HG03159 (cell line): ENCODE measurements at regions not wholly inside any gene's neighbourhood (a gene's known extent, or its start where the extent isn't known, plus 50 kb on each side); places are given as distances from the start of the nearest gene placed in this dataset.

Source experiments
- ATAC-seq: cut with Tn5 transposase; IDR thresholded peaks from one replicate; pipeline ENCODE4 v1.9.1; 2021; ENCODE audit warnings: mild to moderate bottlenecking, moderate library complexity; ENCODE audit not compliant: unreplicated experiment

DNA sequence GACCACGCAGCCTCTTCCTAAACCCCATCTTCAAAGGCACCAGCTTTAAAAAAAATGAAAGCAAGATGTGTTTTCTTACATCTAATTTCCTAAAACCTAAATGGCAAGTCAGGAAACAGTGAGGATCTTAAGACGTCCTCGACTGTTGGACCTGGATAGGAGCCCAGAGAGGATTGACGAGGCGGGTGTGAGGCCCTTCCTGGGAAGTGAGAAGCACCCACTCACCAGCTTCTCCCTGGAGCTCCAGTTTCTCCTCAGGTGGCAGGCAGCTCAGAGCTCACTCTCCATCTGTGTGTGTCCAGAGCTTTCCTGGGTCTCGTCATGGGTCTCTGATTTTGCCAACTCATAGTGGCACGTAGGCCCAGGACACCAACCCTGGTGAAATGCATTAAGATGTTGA, 614.0 kb upstream of the AUTS2 start:
- ATAC-seq: no peak

DNA sequence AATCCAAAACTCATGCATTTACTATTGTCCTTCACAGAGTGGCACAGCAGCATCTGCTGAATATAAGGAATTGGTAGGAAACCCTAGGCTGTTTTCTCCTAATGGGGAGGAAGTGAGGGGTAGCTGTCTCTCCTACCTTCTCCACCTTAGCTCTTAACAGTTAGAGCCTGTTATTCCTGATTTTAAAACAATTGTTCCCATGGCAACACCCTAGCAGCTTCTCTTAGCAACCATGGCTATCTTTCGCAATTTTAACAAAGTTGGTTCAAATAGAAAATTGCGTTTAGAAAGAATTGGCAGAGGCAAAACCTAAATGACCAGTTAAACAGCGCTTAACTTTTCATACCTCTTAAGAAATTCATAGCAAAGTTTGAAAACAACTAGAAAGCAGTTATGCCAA, 603.4 kb upstream of the AUTS2 start:
- no peak for ATAC-seq

DNA sequence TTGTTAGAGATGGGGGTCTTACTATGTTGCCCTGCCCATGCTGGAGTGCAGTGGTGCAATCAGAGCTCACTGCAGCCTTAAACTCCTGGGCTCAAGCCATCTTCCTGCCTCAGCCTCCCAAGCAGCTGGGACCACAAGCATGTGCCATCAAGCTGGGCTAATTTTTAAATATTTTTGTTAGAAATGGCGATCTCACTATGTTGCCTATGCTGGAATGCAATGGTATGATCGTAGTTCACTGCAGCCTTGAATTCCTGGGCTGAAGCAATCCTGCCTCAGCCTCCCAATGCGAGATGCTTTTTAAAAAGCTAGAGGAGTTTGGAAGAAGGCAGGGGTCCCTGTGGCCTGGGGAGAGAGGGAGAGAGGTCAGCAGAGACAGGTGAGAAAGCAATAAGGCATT, 600.1 kb upstream of the AUTS2 start:
- no peak for ATAC-seq

DNA sequence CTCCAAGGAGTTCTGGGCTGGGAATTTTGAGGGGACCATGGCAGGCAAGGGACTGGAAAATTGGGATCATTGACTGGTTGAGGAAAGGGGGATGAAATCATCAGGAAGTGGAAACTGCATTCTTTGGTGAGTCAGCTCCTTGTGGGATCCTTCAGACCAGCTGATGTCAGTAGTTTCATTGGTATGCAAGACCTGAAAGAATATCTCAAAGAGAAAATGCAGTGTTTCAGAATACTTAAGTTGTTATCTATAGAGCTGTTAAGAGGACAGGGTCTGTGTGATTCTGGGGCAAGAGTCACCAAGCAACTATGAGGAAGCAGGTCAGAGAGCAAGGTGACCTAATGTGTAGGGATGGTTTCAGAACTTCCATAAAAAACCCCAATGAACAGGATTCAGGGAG, 595.9 kb upstream of the AUTS2 start:
- ATAC-seq: no peak

DNA sequence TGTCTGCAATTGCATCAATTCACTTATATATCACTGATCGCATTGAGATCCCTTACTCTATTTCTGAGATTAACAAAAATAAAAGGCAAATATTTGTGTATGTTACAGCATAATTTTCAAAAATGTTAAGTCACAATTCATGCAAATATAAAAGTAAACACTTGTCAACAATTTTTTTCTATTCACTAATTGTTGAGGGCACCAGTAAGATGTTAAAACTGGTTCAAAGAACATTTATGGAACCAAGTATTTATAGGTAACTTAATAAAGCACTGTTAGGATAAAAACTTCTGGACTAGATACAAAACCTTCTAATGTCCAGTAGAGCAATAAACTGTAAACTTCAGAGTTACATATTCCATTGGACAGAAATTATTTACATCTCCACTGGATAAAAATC, 586.1 kb upstream of the AUTS2 start:
- no peak for ATAC-seq

DNA sequence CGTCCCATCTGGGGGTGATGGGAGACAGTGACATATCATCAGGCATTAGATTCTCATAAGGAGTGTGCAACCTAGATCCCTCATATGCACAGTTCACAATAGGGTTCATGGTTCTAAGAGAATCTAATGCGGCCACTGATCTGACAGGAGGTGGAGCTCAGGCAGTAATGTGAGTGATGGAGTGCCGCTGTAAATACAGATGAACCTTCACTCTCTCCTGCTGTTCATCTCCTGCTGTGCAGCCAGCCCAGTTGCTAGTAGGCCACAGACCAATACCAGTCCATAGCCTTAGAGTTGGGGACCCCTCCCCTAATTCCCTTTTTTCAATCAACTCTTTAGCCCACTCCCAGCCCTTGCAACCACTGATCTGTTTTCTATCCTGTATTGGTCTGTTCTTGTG, 581.1 kb upstream of the AUTS2 start:
- ATAC-seq: no peak

DNA sequence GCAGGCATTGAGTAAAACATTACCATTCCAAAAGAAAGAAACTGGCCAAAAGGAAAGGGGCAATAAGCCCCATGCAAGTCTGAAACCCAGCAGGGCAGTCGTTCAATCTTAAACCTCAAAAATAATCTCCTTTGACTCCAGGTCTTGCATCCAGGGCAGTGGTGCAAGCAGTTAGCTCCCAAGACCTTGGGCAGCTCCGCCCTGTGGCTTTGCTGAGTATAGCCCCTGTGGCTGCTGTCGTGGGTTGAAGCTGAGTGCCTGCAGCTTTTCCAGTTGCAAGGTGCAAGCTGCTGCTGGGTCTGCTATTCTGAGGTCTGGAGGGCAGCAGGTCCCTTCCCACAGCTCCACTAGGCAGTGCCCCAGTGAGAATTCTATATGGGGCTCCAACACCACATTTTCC, 580.1 kb upstream of the AUTS2 start:
- ATAC-seq: no peak

DNA sequence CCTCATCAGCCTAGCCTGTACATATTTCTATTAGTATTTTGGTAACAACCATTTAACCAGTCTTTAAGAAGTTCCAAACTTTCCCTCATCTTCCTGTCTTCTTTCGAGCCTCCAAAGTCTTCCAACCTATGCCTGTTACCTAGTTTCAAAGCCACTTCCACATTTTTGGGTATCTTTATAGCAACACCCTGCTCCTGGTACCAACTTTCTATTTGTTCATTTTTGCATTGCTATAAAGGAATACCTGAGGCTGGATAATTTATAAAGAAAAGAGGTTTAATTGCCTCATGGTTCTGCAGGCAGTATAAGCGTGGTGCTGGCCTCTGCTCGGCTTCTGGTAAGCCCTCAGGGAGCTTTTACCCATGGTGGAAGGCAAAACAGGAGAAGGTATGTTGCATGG, 578.8 kb upstream of the AUTS2 start:
- ATAC-seq: no peak

DNA sequence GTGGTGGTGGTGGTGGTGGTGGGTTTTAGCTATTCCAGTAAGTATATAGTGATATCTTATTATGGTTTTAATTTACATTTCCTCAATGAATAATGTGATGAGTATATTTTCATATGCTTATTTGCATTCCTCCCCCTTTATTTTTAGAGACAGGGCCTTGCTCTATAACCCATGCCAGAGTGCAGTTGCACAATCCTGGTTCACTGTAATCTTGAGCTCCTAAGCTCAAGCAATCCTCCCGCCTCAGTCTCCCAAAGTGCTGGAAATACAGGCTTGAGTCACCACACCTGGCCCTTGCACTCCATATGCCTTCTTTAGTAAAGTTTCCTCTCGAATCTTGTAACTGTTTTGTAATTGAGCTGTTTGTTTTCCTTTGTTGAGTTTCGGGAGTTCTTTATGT, 577.7 kb upstream of the AUTS2 start:
- ATAC-seq: no peak

DNA sequence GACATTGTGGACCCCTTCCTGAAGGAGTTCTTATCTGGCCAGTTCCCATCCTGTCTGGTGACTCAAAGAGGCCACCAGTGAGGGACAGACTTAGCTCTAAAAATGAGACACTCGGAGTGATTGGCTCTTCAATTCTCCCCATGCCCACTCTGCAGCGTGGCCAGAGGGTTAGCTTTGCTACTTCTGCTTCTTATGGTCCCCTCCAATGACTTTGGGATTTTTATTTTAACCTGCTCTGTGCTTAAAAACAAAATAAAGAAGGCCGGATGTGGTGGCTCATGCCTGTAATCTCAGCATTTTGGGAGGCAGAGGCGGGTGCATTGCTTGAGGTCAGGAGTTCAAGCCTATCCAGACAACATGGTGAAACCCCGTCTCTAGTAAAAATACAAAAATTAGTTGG, 573.0 kb upstream of the AUTS2 start:
- no peak for ATAC-seq

DNA sequence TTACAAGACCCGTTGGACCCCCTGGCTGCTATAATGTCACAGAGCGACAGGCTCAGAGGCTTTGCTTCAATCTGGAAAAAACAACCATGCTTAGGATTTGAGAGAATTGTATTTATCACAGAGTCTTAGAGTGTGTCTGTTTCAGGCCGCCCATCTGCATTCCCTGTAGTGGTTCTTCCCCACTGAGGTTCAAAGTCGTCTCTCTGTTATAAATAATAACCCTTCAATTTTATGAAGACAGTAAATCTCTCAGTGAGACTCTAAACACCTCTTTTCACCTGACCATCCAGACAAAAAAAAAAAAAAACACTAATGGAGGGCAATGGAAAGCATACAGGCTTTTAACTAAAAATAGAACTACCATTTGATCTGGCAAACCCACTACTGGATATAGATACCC, 565.4 kb upstream of the AUTS2 start:
- no peak for ATAC-seq

DNA sequence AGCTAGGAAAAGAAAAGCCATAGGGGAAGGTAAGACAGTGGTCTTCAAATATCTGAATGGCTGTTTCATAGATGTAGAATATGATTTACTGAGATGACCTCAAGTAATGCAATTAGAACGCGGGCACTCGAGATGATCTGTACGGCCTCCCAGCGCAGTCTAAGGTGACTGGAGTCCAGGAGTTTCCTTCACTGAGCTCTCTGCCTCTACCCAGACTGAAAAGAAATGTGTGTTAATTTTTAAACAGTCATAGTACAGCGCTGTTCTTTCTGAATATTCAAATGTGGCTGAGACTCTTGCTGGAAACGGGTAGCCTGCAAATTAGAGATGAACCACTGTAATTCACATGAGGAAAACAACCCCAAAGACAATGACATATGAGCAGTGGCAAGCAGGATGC, 562.4 kb upstream of the AUTS2 start:
- ATAC-seq: no peak

DNA sequence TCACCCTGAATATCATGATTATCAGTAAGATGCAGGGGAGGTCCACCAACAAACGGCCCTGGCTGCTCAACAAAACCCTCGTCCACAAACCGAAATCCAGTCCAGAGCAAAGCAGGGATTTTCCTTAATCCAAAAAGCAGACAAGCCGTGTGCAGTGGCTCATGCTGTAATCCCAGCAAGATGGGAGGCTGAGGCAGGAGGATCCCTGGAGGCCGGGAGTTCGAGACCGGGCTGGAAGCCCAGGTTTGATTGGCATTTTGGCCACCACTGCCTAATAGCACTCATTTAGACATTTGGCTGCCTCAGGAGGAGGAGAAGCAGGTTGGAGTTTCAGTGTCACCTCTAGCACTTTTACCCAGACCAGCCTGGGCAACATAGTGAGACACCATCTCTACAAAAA, 562.0 kb upstream of the AUTS2 start:
- ATAC-seq: no peak

DNA sequence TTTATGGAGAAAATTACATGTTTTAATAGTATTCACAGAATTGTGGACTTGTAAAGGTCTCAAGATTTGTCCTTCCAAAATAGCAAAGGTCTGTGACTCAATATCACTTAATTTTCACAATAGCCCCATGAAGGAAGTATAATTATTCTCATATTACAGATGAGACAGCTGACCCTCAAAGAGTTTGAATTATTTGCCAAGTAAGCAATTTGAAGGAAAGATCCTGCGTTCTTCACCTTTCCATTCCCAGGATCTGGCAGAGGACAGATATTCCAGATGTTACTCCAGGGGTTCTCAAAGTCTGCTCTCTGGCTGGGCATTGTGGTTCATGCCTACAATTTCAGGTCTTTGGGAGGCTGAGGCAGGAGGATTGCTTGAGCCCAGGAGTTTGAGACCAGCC, 559.4 kb upstream of the AUTS2 start:
- ATAC-seq: no peak

DNA sequence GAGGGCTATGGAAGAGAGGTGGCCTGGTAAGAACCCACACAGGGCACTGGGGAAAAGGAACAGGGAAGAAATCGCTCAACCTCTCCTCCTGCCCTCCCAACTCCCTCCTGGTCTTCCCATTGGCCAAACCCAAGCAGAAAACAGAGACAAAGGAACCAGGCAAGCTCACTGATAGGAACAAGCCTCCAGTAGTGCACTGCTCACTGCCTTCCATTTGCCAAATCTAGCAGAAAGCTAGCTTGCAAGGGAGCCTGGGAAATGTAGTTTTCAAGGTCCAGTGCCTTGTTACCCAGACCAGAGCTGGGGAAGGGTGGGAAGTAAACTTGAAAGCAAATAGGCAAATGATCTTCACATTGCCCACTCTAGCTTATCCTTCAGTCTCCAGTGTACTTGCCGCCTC, 556.1 kb upstream of the AUTS2 start:
- no peak for ATAC-seq

DNA sequence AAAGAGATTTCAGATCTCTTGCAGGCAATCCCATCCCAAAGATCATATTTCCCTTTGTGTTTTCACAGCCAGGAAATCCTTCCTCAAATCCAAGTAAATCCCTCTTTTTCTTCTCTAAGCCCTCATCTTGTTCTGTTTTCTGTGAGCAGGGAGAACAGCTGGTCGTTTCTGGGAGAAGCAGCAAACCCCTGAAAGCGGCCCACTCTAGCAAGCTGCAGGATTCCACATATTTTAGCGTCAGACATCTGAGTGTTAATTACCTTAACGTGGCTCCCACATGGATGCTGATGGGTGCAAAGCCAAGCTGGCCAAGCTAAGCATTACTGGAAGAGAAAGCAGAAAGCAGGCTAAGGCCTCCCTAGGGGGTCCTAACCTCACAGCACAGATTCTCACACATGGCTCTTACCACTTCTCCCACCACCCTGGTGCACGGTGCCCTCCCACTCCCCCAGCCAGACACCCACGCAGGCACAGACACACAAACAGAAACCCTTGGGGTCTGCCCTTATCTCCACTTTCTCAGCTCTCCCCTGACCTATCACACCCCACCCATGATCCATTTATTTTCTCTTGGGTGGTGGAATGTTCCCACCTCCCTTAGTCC, 551.0 kb upstream of the AUTS2 start:
- ATAC-seq: no peak

DNA sequence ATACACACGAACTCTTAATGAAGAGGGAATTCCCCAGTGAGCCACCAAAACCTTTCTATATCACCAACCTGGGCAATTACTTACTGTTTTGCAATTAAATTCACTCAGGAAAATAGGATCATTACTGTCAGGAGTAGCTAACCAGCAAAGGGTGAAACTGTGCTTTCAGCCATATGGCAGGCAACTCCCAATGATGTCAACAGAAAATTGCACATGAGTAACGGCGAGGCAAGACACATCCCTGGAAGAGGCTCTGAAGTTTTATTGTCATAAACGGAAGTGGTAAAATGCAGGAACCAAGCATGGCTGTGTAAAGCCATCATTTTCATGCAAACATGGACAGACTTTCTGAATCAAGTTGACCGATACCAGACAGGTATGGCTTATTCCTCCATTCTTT, 548.9 kb upstream of the AUTS2 start:
- ATAC-seq: no peak

DNA sequence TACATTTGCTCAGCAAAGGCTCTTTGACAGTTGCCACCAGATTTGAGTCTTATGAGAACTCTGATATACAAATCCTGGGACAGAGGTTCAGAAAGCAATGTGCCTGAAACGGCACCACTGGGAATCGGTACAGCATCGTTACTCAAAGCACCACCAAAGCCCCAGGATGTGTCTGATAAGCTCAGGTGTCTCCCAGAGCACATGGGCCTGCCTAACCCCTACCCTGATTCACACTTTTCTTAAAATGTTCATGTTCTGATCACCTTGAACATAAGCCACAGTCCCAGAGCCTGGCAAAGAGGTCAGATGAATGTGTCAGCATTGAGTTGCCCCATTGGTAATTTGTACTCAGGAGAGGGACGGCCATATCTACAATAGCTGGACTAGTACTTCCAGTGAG, 545.8 kb upstream of the AUTS2 start:
- no peak for ATAC-seq

DNA sequence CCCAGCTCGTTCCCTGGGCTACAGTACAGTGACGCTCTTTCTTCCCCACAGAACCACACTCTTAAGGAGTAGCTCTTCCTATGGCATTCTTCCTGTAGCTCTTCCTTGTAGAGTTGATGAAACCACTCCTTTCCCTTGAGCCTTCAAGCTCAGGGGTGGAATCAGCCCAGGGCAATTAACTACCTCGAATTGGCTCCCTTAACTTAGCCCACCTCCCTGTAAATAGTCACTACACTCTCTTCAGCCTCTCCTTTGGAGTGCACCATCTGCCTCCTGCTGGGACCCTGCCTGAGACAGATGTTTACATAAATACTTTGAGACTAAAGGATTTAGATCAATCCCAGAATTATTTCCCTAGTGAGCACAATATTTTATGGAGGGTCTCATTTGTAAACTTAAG, 537.8 kb upstream of the AUTS2 start:
- no peak for ATAC-seq

DNA sequence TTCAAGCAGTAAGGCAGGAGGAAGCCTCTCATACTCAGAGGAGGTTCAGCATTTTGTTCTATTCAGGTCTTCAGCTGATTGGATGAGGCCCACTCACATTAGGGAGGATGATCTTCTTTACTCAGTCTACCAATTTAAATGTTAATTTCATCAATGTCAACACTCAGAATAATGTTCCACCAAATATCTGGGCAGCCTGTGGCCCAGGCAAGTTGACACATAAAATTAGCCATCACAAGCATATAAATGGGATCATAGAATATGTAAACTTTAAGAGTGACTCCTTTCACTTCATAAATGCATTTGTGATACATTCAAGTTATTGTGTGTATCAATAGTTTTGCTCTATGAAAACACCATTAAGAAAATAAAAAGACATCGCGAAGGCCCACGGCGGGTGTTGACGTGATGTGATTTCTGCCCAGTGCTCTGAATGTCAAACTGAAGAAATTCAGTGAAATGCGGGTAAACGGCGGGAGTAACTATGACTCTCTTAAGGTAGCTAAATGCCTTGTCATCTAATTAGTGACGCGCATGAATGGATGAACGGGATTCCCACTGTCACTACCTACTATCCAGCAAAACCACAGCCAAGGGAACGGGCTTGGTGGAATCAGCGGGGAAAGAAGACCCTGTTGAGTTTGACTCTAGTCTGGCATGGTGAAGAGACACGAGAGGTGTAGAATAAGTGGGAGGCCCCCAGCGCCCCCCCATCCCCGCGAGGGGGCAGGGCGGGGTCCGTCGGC, 536.1 kb upstream of the AUTS2 start:
- ATAC-seq: no peak

DNA sequence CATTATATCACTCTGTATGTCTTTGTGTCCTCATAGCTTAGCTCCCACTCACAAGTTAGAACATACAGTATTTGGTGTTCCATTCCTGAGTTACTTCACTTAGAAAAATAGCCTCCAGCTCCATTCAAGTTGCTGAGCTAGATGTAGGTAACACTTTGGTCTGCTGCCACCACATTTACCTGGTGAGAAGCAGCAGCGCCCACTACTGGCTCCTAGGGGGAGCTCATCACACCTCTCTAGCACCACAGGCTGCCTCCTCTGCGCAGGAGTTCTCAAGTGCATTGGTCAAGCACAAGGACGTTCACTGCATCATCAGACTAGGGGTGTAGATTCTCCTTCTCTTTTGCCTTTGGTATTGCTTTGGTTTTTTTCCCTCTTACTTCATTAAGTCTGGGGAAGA, 530.9 kb upstream of the AUTS2 start:
- no peak for ATAC-seq

DNA sequence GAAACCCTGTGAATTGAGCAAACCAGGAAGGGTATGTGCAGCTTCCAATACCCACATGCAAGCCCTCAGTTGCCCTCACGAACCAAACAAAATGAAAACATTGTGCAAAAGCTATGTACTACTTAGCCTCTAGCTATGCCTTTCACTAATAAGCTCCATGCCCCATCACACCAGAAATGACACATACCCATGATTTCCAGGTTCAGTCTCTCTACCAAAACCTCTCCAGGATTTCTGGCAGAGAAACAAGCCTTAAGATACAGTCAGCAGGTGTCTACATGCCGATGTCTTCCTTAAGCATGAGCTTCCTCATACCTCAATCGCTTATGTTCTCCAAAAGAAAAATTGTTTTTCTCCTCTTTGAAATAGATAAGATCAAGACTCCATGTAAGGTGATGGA, 527.8 kb upstream of the AUTS2 start:
- no peak for ATAC-seq

DNA sequence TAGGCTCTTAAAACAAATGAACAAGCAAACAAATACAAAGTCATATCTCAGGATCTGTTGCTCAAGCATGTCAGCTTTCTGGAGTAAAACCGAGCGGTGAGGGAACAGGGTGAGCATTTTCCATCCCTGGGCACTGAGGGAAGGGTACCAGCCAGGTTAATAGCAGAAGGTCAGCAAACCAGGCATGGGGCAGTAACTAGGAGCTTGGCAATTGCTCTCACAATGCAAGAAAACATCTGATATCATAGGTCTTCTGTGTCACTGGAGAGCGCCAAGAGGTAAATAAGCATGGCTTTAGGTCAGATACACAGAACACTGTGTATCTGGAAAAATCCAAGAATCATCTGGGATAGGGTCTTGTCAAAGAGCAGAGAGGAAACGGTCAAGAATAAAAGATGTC, 521.7 kb upstream of the AUTS2 start:
- no peak for ATAC-seq
